T-helper 1 cell (primary cell): ENCODE measurements at regions not wholly inside any gene's neighbourhood (a gene's known extent, or its start where the extent isn't known, plus 50 kb on each side); places are given as distances from the start of the nearest gene placed in this dataset.
A peak's percentile ranks its signal among the peaks of the same experiment; 100 is the strongest.

Experiments
- DNase-seq, 5 donors: peaks; one replicate each; pipeline ENCODE4 v3.0.0-alpha.2; 2012 to 2020

GRCh38 chr13:40176242-40176641 lies 490.2 kb downstream of the FOXO1 start:
- no peak for DNase-seq

GRCh38 chr13:40178130-40178529 lies 488.3 kb downstream of the FOXO1 start:
- peak in 1 of 5 donors; percentile 8 for DNase-seq

- no peak for DNase-seq
These were observed 486.8 kb downstream of the FOXO1 start for GRCh38 chr13:40179445-40180281.

- no peak for DNase-seq
These were observed 485.7 kb downstream of the FOXO1 start for GRCh38 chr13:40180776-40181175.

- DNase-seq = no peak
These were observed 485.1 kb downstream of the FOXO1 start for GRCh38 chr13:40181203-40181845.

- no peak for DNase-seq
These were observed 483.9 kb downstream of the FOXO1 start for GRCh38 chr13:40182591-40182990.

GRCh38 chr13:40185414-40185813 lies 481.0 kb downstream of the FOXO1 start:
- no peak for DNase-seq

GRCh38 chr13:40186041-40186440 lies 480.4 kb downstream of the FOXO1 start:
- no peak for DNase-seq

GRCh38 chr13:40186626-40187323 lies 479.7 kb downstream of the FOXO1 start:
- DNase-seq = no peak

GRCh38 chr13:40187324-40187795 lies 479.1 kb downstream of the FOXO1 start:
- DNase-seq = peak; percentile 46 to 84 (median 62)

GRCh38 chr13:40187841-40188591 lies 478.4 kb downstream of the FOXO1 start:
- peak; percentile 30 to 78 (median 59) for DNase-seq

GRCh38 chr13:40189426-40189825 lies 477.0 kb downstream of the FOXO1 start:
- peak in 1 of 5 donors; percentile 61 for DNase-seq

- no peak for DNase-seq
These were observed 476.4 kb downstream of the FOXO1 start for GRCh38 chr13:40189898-40190630.

- peak; percentile 20 to 83 (median 56) for DNase-seq
These were observed 475.8 kb downstream of the FOXO1 start for GRCh38 chr13:40190641-40191100.

GRCh38 chr13:40191186-40191980 lies 475.1 kb downstream of the FOXO1 start:
- DNase-seq = no peak

- DNase-seq = no peak
These were observed 474.0 kb downstream of the FOXO1 start for GRCh38 chr13:40192452-40192851.

GRCh38 chr13:40192858-40193257 lies 473.6 kb downstream of the FOXO1 start:
- DNase-seq = no peak

- no peak for DNase-seq
These were observed 472.9 kb downstream of the FOXO1 start for GRCh38 chr13:40193286-40194223.

- DNase-seq = no peak
These were observed 472.1 kb downstream of the FOXO1 start for GRCh38 chr13:40194224-40194806.
